ENCODE measurements at regions not wholly inside any gene's neighbourhood (a gene's known extent, or its start where the extent isn't known, plus 50 kb on each side); places are given as distances from the start of the nearest gene placed in this dataset.

- TF ChIP-seq EZH2 (IDR thresholded peaks at IDR 0.05; ENCODE audit: low read length) (no peak), CTCF (optimal IDR thresholded peaks at IDR 0.05 in 1 of 3, IDR thresholded peaks at IDR 0.05 in 1 of 3, conservative IDR thresholded peaks at IDR 0.05 in 1 of 3; ENCODE audit: extremely low read depth in 1 of 3, insufficient read depth in 2 of 3, low read length in 3 of 3) (no peak)
These were observed 86.4 kb upstream of the UXT start for GRCh38 chrX:47745416-47745815.

Data from keratinocyte (primary cell).